Gastrocnemius medialis (tissue), 4 donors: ENCODE measurements at regions not wholly inside any gene's neighbourhood (a gene's known extent, or its start where the extent isn't known, plus 50 kb on each side); places are given as distances from the start of the nearest gene placed in this dataset.

ENCODE experiments used
- POLR2A ChIP-seq, 2 donors: fragments of 450-650 bp; IDR thresholded peaks; one replicate each; pipeline ENCODE4 v1.6.1; 2017; ENCODE audit warnings: antibody characterized with exemption in 2 of 2, mild to moderate bottlenecking in 2 of 2, moderate library complexity in 2 of 2
- TF ChIP-seq, protein P1 (sequence below), 5 experiments: fragments of 450-650 bp in 3 of 5; fragments of 200-600 bp in 2 of 5; sonication (generic) in 2 of 5; IDR thresholded peaks in 4 of 5; conservative IDR thresholded peaks in 1 of 5; 1 replicate in 4 of 5; 2 replicates in 1 of 5; pipeline ENCODE4 v1.5.1; 2016 to 2019; ENCODE audit warnings: antibody characterized with exemption in 5 of 5, mild to moderate bottlenecking in 3 of 5, moderate library complexity in 3 of 5

DNA sequence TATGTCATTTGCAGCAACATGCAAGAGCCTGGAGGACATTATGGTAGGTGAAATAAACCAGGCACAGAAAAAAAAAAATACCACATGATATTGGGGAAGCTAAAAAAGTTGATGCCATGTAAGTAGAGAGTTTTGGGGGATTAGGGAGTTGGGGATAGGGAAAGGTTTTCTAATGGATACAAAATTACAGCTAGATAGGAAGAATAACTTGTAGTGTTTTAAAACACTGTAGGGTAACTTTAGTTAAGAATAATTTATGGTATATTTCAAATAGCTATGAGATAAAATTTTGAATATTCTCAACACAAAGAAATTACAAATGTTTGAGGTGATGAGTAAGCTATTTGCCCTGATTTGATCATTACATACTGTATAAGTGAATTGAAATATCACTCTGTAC, 1456.7 kb upstream of the MIR17HG start:
- no peak for TF ChIP-seq POLR2A (IDR thresholded peaks at IDR 0.05)
- TF ChIP-seq, protein P1, sequence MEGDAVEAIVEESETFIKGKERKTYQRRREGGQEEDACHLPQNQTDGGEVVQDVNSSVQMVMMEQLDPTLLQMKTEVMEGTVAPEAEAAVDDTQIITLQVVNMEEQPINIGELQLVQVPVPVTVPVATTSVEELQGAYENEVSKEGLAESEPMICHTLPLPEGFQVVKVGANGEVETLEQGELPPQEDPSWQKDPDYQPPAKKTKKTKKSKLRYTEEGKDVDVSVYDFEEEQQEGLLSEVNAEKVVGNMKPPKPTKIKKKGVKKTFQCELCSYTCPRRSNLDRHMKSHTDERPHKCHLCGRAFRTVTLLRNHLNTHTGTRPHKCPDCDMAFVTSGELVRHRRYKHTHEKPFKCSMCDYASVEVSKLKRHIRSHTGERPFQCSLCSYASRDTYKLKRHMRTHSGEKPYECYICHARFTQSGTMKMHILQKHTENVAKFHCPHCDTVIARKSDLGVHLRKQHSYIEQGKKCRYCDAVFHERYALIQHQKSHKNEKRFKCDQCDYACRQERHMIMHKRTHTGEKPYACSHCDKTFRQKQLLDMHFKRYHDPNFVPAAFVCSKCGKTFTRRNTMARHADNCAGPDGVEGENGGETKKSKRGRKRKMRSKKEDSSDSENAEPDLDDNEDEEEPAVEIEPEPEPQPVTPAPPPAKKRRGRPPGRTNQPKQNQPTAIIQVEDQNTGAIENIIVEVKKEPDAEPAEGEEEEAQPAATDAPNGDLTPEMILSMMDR (IDR thresholded peaks at IDR 0.05 in 4 of 5, conservative IDR thresholded peaks at IDR 0.05 in 1 of 5): no peak
